Nephron (organoid): ENCODE measurements at regions not wholly inside any gene's neighbourhood (a gene's known extent, or its start where the extent isn't known, plus 50 kb on each side); places are given as distances from the start of the nearest gene placed in this dataset.

ENCODE experiments used
- H3K27ac Mint-ChIP-seq, 3 experiments: 2 replicates each; pipeline ENCODE4 v1.8.0; 2020; ENCODE audit warnings: mixed read lengths in 3 of 3, mild to moderate bottlenecking in 2 of 3, moderate library complexity in 1 of 3
- H3K27me3 Mint-ChIP-seq: 2 replicates; pipeline ENCODE4 v1.8.0; 2021; ENCODE audit warnings: low read depth, mild to moderate bottlenecking, moderate library complexity, mixed read lengths
- H3K36me3 Mint-ChIP-seq: 2 replicates; pipeline ENCODE4 v1.8.0; 2020; ENCODE audit warnings: low read depth, mixed read lengths
- H3K4me1 Mint-ChIP-seq: 2 replicates; pipeline ENCODE4 v1.8.0; 2020; ENCODE audit warnings: mixed read lengths
- H3K4me3 Mint-ChIP-seq, 3 experiments: 2 replicates each; pipeline ENCODE4 v1.8.0; 2020; ENCODE audit warnings: mild to moderate bottlenecking in 3 of 3, mixed read lengths in 3 of 3, moderate library complexity in 2 of 3
- H3K9me3 Mint-ChIP-seq: 2 replicates; pipeline ENCODE4 v1.8.0; 2020; ENCODE audit warnings: mixed read lengths
- TF ChIP-seq, protein P1 (sequence below), 3 experiments: fragments of 200-600 bp; sonication (generic); IDR thresholded peaks; one replicate each; pipeline ENCODE4 v1.5.0; 2021; ENCODE audit warnings: antibody characterized with exemption in 3 of 3; ENCODE audit not compliant: unreplicated experiment in 3 of 3

DNA sequence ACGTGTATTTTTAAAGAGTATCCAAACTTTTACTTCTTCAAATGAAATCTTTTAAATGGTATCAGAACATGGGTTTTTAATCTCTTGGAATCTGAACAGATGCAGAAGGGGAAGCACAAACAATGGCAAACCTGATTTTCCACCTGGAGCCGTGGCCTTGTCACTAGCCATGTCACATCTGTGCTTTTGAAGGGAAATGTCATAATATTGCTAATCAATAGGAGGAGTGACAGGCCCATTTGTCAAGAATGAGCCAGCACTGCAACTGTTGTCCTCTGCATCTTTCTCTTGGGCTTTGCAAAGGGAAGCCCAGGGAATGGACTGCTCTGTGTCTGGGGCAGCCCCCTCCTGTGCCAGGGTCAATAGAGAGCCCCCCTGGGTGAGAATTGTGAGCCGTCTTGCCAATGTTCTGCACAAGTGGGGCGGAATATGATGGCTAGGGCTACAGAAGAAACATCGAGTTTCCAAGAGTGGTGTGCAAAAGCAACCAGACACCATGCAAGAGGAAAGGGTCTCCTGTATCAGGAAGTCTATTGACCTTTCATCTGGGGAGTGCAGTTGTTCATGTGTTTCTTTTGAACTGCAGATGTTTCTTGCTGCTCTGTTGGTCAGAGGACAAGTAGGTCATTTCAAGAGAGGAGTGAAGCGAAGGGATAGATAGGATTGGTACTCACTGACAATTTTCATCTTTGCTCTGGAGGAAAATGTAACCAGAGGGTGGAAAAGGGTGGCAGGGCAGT lies 181.8 kb upstream of the NPVF start:
- peaks cover 47% of the 10 kb centered on the region for H3K4me1 Mint-ChIP-seq
- no peaks in the 10 kb centered on the region for H3K9me3 Mint-ChIP-seq
- H3K27me3 Mint-ChIP-seq: no peaks in the 10 kb centered on the region
- no peaks in the 10 kb centered on the region for H3K36me3 Mint-ChIP-seq
- TF ChIP-seq, protein P1, sequence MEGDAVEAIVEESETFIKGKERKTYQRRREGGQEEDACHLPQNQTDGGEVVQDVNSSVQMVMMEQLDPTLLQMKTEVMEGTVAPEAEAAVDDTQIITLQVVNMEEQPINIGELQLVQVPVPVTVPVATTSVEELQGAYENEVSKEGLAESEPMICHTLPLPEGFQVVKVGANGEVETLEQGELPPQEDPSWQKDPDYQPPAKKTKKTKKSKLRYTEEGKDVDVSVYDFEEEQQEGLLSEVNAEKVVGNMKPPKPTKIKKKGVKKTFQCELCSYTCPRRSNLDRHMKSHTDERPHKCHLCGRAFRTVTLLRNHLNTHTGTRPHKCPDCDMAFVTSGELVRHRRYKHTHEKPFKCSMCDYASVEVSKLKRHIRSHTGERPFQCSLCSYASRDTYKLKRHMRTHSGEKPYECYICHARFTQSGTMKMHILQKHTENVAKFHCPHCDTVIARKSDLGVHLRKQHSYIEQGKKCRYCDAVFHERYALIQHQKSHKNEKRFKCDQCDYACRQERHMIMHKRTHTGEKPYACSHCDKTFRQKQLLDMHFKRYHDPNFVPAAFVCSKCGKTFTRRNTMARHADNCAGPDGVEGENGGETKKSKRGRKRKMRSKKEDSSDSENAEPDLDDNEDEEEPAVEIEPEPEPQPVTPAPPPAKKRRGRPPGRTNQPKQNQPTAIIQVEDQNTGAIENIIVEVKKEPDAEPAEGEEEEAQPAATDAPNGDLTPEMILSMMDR (IDR thresholded peaks at IDR 0.05; ENCODE audit: unreplicated experiment in 3 of 3): no peak
- peak overlapping the region; percentile 56 to 95 (median 93) for H3K27ac Mint-ChIP-seq
- no peak overlapping the region for H3K4me3 Mint-ChIP-seq

DNA sequence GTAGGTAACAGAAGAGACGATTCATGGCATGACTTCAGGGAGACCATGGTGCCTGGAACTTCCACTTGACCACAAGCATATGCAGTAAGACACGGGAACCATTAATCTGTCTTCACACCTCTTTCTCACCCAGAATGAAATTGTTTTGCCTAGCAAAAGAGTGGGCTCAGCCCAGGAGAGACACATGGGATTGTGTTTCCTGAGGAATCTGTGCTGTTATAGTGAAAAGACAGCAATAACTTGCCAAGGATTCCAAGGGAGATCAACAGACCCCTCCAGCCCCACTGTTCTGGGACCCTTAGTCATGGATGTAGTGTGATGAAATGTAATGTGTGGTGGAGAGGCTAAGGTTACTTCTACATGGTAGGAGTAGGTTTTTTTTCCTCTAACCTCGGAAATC lies 192.5 kb upstream of the NPVF start:
- no peaks in the 10 kb centered on the region for H3K9me3 Mint-ChIP-seq
- no peaks in the 10 kb centered on the region for H3K36me3 Mint-ChIP-seq
- no peak overlapping the region for H3K4me3 Mint-ChIP-seq
- H3K27me3 Mint-ChIP-seq: peaks cover 11% of the 10 kb centered on the region
- TF ChIP-seq, protein P1 (IDR thresholded peaks at IDR 0.05; ENCODE audit: unreplicated experiment in 3 of 3): no peak
- peak overlapping the region; percentile 44 to 73 (median 52) for H3K27ac Mint-ChIP-seq
- H3K4me1 Mint-ChIP-seq: peaks cover 13% of the 10 kb centered on the region

DNA sequence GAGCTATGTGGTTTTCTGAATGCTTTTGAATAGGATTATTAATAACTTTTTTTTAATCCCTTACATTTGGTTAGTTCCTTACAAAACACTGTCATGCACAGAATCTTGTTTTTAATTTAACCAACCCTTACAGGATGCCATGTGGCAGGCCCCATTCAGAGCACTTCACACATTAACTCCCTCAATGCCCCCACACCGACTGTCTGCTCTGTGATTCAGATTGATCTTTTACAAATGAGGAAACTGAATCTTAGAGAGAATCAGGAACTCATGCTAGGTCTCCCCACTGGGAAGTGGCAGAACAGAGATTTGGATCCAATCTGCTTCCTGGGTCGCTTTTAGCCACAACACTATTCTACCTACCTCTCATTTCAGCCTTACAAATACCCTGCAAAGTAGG lies 195.8 kb upstream of the NPVF start:
- H3K9me3 Mint-ChIP-seq: no peaks in the 10 kb centered on the region
- H3K36me3 Mint-ChIP-seq: no peaks in the 10 kb centered on the region
- peak overlapping the region in 1 of 3 experiments; percentile 14 for H3K27ac Mint-ChIP-seq
- H3K27me3 Mint-ChIP-seq: peaks cover 13% of the 10 kb centered on the region
- peaks cover 11% of the 10 kb centered on the region for H3K4me1 Mint-ChIP-seq
- H3K4me3 Mint-ChIP-seq: no peak overlapping the region
- TF ChIP-seq, protein P1 (IDR thresholded peaks at IDR 0.05; ENCODE audit: unreplicated experiment in 3 of 3): no peak

DNA sequence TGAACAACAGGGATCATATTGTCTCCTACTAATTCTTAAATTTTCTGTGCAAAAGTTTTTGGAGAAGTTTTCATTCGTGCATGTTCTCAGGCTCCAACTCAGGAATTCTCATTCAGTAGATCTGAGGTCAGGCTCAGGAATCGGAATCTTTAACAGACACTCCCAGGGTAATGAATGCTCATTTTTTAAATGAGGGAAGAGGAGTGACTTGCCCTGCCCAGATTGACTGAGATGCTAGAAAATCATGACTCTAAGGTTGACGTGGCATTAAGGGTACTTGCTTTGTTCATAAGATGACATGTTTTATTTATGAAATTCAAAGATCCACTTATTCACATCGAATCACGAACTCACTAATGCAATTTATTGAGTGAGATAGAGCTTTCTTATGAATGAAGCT lies 196.6 kb upstream of the NPVF start:
- TF ChIP-seq, protein P1 (IDR thresholded peaks at IDR 0.05; ENCODE audit: unreplicated experiment in 3 of 3): no peak
- Mint-ChIP-seq H3K36me3 (no peaks in the 10 kb centered on the region), H3K27ac (peak overlapping the region in 1 of 3 experiments; percentile 14), H3K27me3 (peaks cover 10% of the 10 kb centered on the region), H3K9me3 (no peaks in the 10 kb centered on the region), H3K4me1 (peaks cover 9% of the 10 kb centered on the region), H3K4me3 (no peak overlapping the region)

DNA sequence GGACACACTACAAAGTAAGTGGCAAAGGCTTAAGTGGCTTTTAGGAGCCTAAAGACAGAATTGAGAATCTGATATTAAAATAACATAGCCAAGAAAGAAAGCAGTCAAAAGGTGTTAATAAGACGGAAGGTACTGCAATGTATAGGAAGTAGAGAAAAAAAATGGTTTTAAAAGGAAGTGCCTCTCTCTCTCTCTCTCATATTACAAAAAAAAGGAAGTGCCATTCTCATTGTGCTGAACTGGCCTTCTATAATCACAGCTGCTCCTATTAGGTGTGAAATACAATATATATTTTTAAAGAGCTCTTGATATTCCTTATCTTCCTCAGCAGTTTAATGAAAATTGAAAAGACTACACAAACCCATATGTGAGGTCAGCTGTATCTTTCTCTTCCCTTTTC lies 199.4 kb upstream of the NPVF start:
- Mint-ChIP-seq H3K9me3 (no peaks in the 10 kb centered on the region), H3K4me3 (no peak overlapping the region), H3K27me3 (peaks cover 4% of the 10 kb centered on the region), H3K4me1 (peaks cover 16% of the 10 kb centered on the region), H3K27ac (no peak overlapping the region), H3K36me3 (no peaks in the 10 kb centered on the region)
- TF ChIP-seq, protein P1 (IDR thresholded peaks at IDR 0.05; ENCODE audit: unreplicated experiment in 3 of 3): no peak

DNA sequence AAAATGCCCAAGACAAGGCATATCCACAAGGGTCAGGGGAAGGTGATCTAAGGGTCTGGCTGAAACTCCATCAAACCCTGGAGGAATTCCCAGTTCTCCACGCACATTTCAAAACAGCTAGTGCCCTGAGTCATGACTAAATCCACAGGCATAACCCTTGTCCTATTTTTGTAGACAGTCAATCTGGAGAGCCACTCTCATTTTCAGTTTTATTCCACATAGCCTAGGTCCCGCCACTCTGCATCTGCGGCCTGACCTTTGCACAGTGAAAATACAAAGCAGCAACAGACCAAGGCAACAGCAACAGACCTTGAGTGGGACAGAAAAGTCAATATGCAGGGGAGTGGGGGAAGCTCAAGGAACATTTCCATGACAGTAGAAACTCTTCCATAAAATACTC lies 201.4 kb upstream of the NPVF start:
- Mint-ChIP-seq H3K27ac (no peak overlapping the region), H3K4me3 (no peak overlapping the region), H3K4me1 (peaks cover 11% of the 10 kb centered on the region), H3K27me3 (peaks cover 4% of the 10 kb centered on the region), H3K36me3 (no peaks in the 10 kb centered on the region), H3K9me3 (no peaks in the 10 kb centered on the region)
- TF ChIP-seq, protein P1 (IDR thresholded peaks at IDR 0.05; ENCODE audit: unreplicated experiment in 3 of 3): no peak
